K562 (cell line): ENCODE measurements at regions not wholly inside any gene's neighbourhood (a gene's known extent, or its start where the extent isn't known, plus 50 kb on each side); places are given as distances from the start of the nearest gene placed in this dataset.

ENCODE experiments used
- NCOA1 ChIP-seq: fragments of 450-650 bp; IDR thresholded peaks from 2 replicates; pipeline ENCODE4 v1.6.1; 2016; ENCODE audit warnings: low read depth
- PHF21A ChIP-seq: fragments of 450-650 bp; IDR thresholded peaks from 2 replicates; pipeline ENCODE4 v1.6.1; 2017; ENCODE audit warnings: low read depth, borderline replicate concordance
- RNF2 ChIP-seq: sonication (generic); IDR thresholded peaks from 2 replicates; pipeline ENCODE4 v1.6.1; 2016
- SMARCB1 ChIP-seq: IDR thresholded peaks from 2 replicates; pipeline ENCODE4 v1.6.1; 2011; ENCODE audit warnings: improper control_type of control experiment, low read depth; ENCODE audit not compliant: insufficient read length
- TRIM25 ChIP-seq: fragments of 450-650 bp; IDR thresholded peaks from 2 replicates; pipeline ENCODE4 v1.7.0; 2016; ENCODE audit warnings: borderline replicate concordance
- ZBTB2 ChIP-seq: fragments of 450-650 bp; IDR thresholded peaks from 2 replicates; pipeline ENCODE4 v1.6.1; 2016; ENCODE audit warnings: antibody characterized with exemption

GRCh38 chr10:57262892-57263291 is 901.8 kb upstream of the ZWINT start:
- no peak for TF ChIP-seq RNF2
- no peak for TF ChIP-seq ZBTB2
- no peak for TF ChIP-seq SMARCB1
- TF ChIP-seq NCOA1 = no peak
- no peak for TF ChIP-seq PHF21A
- TF ChIP-seq TRIM25 = no peak
